ENCODE measurements at regions not wholly inside any gene's neighbourhood (a gene's known extent, or its start where the extent isn't known, plus 50 kb on each side); places are given as distances from the start of the nearest gene placed in this dataset.
"Not testable (repeated sequence)": the region's sequence is repeated elsewhere in the genome, so short reads cannot be mapped to it uniquely, and the experiment has no call there.

- DNase-seq = no peak
These were observed 613.5 kb downstream of the IQCM start for GRCh38 chr4:149202117-149202516.

- no peak for DNase-seq
These were observed 616.0 kb downstream of the IQCM start for GRCh38 chr4:149199594-149199993.

GRCh38 chr4:149194061-149194460, 621.6 kb downstream of the IQCM start:
- DNase-seq = no peak

- no peak for DNase-seq
These were observed 627.9 kb downstream of the IQCM start for GRCh38 chr4:149187726-149188125.

- no peak for DNase-seq
These were observed 632.0 kb downstream of the IQCM start for GRCh38 chr4:149183638-149184037.

- DNase-seq = not testable (repeated sequence)
These were observed 634.2 kb downstream of the IQCM start for GRCh38 chr4:149181459-149181858.

GRCh38 chr4:149176039-149176438, 639.6 kb downstream of the IQCM start:
- DNase-seq = no peak

- DNase-seq = no peak
These were observed 640.1 kb downstream of the IQCM start for GRCh38 chr4:149175549-149175948.

- no peak for DNase-seq
These were observed 642.2 kb downstream of the IQCM start for GRCh38 chr4:149173241-149174013.

GRCh38 chr4:149168645-149169044, 647.0 kb downstream of the IQCM start:
- no peak for DNase-seq

GRCh38 chr4:149166876-149167275, 648.8 kb downstream of the IQCM start:
- no peak for DNase-seq

GRCh38 chr4:149166365-149166764, 649.3 kb downstream of the IQCM start:
- no peak for DNase-seq

GRCh38 chr4:149164282-149164681, 651.4 kb downstream of the IQCM start:
- no peak for DNase-seq

- no peak for DNase-seq
These were observed 654.4 kb downstream of the IQCM start for GRCh38 chr4:149161247-149161646.

GRCh38 chr4:149160370-149160769, 655.3 kb downstream of the IQCM start:
- no peak for DNase-seq

GRCh38 chr4:149158817-149159216, 656.8 kb downstream of the IQCM start:
- DNase-seq = no peak

- no peak for DNase-seq
These were observed 669.8 kb downstream of the IQCM start for GRCh38 chr4:149145803-149146202.

- no peak for DNase-seq
These were observed 671.6 kb downstream of the IQCM start for GRCh38 chr4:149144060-149144459.

GRCh38 chr4:149141391-149141790, 674.3 kb downstream of the IQCM start:
- DNase-seq = no peak

GRCh38 chr4:149140841-149141240, 674.8 kb downstream of the IQCM start:
- no peak for DNase-seq

- DNase-seq = no peak
These were observed 678.6 kb downstream of the IQCM start for GRCh38 chr4:149136951-149137620.

GRCh38 chr4:149135062-149135461, 680.6 kb downstream of the IQCM start:
- DNase-seq = no peak

GRCh38 chr4:149121023-149121404, 678.8 kb upstream of the NR3C2 start:
- DNase-seq = no peak

GRCh38 chr4:149120331-149121022, 678.3 kb upstream of the NR3C2 start:
- DNase-seq = no peak
